Retinal pigment epithelial cell (primary cell): ENCODE measurements at regions not wholly inside any gene's neighbourhood (a gene's known extent, or its start where the extent isn't known, plus 50 kb on each side); places are given as distances from the start of the nearest gene placed in this dataset.

ENCODE experiments used
- DNase-seq: peaks from one replicate; pipeline ENCODE4 v3.0.0-alpha.2; 2010; ENCODE audit warnings: low read depth
- H3K4me3 ChIP-seq: 2 replicates; pipeline ENCODE4 v1.5.1; 2011; ENCODE audit warnings: mild to moderate bottlenecking, low read length, control low read depth, moderate library complexity
- CTCF ChIP-seq: conservative IDR thresholded peaks from 2 replicates; pipeline ENCODE4 v1.5.1; 2011; ENCODE audit warnings: low read depth, low read length, control low read depth, inconsistent platforms

GRCh38 chr3:107969994-107970819, 120.6 kb downstream of the CD47 start:
- peak; percentile 75 for DNase-seq
- no peak overlapping the region for H3K4me3 ChIP-seq
- TF ChIP-seq CTCF = no peak

GRCh38 chr3:107969525-107969924, 121.3 kb downstream of the CD47 start:
- DNase-seq = no peak
- H3K4me3 ChIP-seq = no peak overlapping the region
- no peak for TF ChIP-seq CTCF

GRCh38 chr3:107966276-107966675, 124.6 kb downstream of the CD47 start:
- H3K4me3 ChIP-seq = no peak overlapping the region
- DNase-seq = no peak
- TF ChIP-seq CTCF = no peak

- no peak for DNase-seq
- H3K4me3 ChIP-seq = no peak overlapping the region
- TF ChIP-seq CTCF = no peak
These were observed 125.6 kb downstream of the CD47 start for GRCh38 chr3:107965136-107965655.

GRCh38 chr3:107963581-107963980, 127.2 kb downstream of the CD47 start:
- DNase-seq = no peak

GRCh38 chr3:107962946-107963345, 127.9 kb downstream of the CD47 start:
- H3K4me3 ChIP-seq = no peak overlapping the region
- no peak for DNase-seq
- TF ChIP-seq CTCF = no peak

More at GRCh38 chr3:107963581-107963980, 127.2 kb downstream of the CD47 start:
- no peak for TF ChIP-seq CTCF
- no peak overlapping the region for H3K4me3 ChIP-seq

GRCh38 chr3:107962037-107962436, 128.8 kb downstream of the CD47 start:
- no peak for TF ChIP-seq CTCF
- no peak overlapping the region for H3K4me3 ChIP-seq
- DNase-seq = no peak
